ENCODE measurements at regions not wholly inside any gene's neighbourhood (a gene's known extent, or its start where the extent isn't known, plus 50 kb on each side); places are given as distances from the start of the nearest gene placed in this dataset.

DNA sequence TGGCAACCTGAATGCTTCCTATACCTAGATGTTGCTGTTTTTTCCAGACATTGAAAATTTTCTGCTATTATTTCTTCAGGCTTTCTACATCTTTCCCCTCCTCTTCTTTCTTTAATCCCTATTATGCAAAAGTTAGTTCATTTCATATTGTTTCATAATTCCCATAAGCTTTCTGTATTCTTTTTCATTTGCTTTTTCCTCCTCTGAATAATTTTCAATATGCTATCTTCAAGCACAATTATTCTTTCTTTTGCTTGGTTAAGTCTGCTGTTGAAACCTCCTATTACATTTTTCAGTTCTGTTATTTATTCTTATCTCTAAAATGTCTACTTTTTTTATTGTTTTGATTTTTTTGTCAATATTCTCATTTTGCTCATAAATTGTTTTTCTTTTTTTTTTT lies 947.1 kb upstream of the MIR17HG start:
- TF ChIP-seq NR2C2 (CRISPR knock-in tag; IDR thresholded peaks at IDR 0.05) (no peak), ZNF138 (CRISPR knock-in tag; conservative IDR thresholded peaks at IDR 0.05) (no peak), HMGA2 (CRISPR knock-in tag; IDR thresholded peaks at IDR 0.05) (no peak)
- TF ChIP-seq, protein P1, sequence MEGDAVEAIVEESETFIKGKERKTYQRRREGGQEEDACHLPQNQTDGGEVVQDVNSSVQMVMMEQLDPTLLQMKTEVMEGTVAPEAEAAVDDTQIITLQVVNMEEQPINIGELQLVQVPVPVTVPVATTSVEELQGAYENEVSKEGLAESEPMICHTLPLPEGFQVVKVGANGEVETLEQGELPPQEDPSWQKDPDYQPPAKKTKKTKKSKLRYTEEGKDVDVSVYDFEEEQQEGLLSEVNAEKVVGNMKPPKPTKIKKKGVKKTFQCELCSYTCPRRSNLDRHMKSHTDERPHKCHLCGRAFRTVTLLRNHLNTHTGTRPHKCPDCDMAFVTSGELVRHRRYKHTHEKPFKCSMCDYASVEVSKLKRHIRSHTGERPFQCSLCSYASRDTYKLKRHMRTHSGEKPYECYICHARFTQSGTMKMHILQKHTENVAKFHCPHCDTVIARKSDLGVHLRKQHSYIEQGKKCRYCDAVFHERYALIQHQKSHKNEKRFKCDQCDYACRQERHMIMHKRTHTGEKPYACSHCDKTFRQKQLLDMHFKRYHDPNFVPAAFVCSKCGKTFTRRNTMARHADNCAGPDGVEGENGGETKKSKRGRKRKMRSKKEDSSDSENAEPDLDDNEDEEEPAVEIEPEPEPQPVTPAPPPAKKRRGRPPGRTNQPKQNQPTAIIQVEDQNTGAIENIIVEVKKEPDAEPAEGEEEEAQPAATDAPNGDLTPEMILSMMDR (IDR thresholded peaks at IDR 0.05) = no peak
- TF ChIP-seq, protein P2, sequence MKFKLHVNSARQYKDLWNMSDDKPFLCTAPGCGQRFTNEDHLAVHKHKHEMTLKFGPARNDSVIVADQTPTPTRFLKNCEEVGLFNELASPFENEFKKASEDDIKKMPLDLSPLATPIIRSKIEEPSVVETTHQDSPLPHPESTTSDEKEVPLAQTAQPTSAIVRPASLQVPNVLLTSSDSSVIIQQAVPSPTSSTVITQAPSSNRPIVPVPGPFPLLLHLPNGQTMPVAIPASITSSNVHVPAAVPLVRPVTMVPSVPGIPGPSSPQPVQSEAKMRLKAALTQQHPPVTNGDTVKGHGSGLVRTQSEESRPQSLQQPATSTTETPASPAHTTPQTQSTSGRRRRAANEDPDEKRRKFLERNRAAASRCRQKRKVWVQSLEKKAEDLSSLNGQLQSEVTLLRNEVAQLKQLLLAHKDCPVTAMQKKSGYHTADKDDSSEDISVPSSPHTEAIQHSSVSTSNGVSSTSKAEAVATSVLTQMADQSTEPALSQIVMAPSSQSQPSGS (CRISPR knock-in tag; IDR thresholded peaks at IDR 0.05; ENCODE audit: borderline replicate concordance, low read depth) = no peak
- TF ChIP-seq, protein P3, sequence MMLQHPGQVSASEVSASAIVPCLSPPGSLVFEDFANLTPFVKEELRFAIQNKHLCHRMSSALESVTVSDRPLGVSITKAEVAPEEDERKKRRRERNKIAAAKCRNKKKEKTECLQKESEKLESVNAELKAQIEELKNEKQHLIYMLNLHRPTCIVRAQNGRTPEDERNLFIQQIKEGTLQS (CRISPR knock-in tag; conservative IDR thresholded peaks at IDR 0.05) = no peak
- TF ChIP-seq, protein P4, sequence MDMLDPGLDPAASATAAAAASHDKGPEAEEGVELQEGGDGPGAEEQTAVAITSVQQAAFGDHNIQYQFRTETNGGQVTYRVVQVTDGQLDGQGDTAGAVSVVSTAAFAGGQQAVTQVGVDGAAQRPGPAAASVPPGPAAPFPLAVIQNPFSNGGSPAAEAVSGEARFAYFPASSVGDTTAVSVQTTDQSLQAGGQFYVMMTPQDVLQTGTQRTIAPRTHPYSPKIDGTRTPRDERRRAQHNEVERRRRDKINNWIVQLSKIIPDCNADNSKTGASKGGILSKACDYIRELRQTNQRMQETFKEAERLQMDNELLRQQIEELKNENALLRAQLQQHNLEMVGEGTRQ (CRISPR knock-in tag; IDR thresholded peaks at IDR 0.05) = no peak
- TF ChIP-seq, protein P5, sequence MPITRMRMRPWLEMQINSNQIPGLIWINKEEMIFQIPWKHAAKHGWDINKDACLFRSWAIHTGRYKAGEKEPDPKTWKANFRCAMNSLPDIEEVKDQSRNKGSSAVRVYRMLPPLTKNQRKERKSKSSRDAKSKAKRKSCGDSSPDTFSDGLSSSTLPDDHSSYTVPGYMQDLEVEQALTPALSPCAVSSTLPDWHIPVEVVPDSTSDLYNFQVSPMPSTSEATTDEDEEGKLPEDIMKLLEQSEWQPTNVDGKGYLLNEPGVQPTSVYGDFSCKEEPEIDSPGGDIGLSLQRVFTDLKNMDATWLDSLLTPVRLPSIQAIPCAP (CRISPR knock-in tag; IDR thresholded peaks at IDR 0.05) = no peak
- TF ChIP-seq, protein P6, sequence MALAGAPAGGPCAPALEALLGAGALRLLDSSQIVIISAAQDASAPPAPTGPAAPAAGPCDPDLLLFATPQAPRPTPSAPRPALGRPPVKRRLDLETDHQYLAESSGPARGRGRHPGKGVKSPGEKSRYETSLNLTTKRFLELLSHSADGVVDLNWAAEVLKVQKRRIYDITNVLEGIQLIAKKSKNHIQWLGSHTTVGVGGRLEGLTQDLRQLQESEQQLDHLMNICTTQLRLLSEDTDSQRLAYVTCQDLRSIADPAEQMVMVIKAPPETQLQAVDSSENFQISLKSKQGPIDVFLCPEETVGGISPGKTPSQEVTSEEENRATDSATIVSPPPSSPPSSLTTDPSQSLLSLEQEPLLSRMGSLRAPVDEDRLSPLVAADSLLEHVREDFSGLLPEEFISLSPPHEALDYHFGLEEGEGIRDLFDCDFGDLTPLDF (CRISPR knock-in tag; IDR thresholded peaks at IDR 0.05) = no peak
- TF ChIP-seq, protein P7, sequence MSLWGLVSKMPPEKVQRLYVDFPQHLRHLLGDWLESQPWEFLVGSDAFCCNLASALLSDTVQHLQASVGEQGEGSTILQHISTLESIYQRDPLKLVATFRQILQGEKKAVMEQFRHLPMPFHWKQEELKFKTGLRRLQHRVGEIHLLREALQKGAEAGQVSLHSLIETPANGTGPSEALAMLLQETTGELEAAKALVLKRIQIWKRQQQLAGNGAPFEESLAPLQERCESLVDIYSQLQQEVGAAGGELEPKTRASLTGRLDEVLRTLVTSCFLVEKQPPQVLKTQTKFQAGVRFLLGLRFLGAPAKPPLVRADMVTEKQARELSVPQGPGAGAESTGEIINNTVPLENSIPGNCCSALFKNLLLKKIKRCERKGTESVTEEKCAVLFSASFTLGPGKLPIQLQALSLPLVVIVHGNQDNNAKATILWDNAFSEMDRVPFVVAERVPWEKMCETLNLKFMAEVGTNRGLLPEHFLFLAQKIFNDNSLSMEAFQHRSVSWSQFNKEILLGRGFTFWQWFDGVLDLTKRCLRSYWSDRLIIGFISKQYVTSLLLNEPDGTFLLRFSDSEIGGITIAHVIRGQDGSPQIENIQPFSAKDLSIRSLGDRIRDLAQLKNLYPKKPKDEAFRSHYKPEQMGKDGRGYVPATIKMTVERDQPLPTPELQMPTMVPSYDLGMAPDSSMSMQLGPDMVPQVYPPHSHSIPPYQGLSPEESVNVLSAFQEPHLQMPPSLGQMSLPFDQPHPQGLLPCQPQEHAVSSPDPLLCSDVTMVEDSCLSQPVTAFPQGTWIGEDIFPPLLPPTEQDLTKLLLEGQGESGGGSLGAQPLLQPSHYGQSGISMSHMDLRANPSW (CRISPR knock-in tag; conservative IDR thresholded peaks at IDR 0.05; ENCODE audit: low read depth) = no peak
- TF ChIP-seq, protein P8, sequence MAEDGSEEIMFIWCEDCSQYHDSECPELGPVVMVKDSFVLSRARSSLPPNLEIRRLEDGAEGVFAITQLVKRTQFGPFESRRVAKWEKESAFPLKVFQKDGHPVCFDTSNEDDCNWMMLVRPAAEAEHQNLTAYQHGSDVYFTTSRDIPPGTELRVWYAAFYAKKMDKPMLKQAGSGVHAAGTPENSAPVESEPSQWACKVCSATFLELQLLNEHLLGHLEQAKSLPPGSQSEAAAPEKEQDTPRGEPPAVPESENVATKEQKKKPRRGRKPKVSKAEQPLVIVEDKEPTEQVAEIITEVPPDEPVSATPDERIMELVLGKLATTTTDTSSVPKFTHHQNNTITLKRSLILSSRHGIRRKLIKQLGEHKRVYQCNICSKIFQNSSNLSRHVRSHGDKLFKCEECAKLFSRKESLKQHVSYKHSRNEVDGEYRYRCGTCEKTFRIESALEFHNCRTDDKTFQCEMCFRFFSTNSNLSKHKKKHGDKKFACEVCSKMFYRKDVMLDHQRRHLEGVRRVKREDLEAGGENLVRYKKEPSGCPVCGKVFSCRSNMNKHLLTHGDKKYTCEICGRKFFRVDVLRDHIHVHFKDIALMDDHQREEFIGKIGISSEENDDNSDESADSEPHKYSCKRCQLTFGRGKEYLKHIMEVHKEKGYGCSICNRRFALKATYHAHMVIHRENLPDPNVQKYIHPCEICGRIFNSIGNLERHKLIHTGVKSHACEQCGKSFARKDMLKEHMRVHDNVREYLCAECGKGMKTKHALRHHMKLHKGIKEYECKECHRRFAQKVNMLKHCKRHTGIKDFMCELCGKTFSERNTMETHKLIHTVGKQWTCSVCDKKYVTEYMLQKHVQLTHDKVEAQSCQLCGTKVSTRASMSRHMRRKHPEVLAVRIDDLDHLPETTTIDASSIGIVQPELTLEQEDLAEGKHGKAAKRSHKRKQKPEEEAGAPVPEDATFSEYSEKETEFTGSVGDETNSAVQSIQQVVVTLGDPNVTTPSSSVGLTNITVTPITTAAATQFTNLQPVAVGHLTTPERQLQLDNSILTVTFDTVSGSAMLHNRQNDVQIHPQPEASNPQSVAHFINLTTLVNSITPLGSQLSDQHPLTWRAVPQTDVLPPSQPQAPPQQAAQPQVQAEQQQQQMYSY (CRISPR knock-in tag; IDR thresholded peaks at IDR 0.05) = no peak
